Coronary artery (tissue), 2 donors: ENCODE measurements at regions not wholly inside any gene's neighbourhood (a gene's known extent, or its start where the extent isn't known, plus 50 kb on each side); places are given as distances from the start of the nearest gene placed in this dataset.

ENCODE experiments used
- DNase-seq: peaks from one replicate; pipeline ENCODE4 v3.0.0-alpha.2; 2017; ENCODE audit warnings: low spot score
- H3K27ac ChIP-seq, 2 donors: fragments of 200-600 bp; sonication (generic); one replicate each; pipeline ENCODE4 v1.5.1; 2016 to 2019
- H3K4me3 ChIP-seq: fragments of 200-600 bp; sonication (generic); 2 replicates; pipeline ENCODE4 v1.5.1; 2016; ENCODE audit warnings: mild to moderate bottlenecking, moderate library complexity
- TF ChIP-seq, protein P1 (sequence below): fragments of 200-600 bp; sonication (generic); IDR thresholded peaks from one replicate; pipeline ENCODE4 v1.5.1; 2019; ENCODE audit warnings: antibody characterized with exemption

DNA sequence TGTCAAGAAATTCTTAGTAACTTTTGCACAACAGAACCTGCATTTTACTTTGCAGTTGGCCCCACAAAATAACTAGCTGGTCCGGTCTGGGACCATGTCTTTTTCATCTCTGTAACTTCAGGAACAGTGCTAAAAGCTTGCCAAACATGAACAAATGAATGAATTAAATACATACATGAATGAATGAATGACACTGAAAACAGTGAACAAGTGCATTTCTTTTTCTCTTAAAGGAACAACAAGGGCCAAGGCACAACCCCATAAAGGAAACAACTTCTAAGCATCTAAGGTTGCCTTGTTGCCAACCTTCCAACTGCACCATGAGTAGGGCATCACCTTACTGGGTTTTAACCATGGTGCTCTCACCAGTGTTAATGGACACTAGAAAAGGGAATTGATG, 534.4 kb upstream of the PKN2 start:
- no peak overlapping the region for H3K27ac ChIP-seq
- no peak overlapping the region for H3K4me3 ChIP-seq
- TF ChIP-seq, protein P1, sequence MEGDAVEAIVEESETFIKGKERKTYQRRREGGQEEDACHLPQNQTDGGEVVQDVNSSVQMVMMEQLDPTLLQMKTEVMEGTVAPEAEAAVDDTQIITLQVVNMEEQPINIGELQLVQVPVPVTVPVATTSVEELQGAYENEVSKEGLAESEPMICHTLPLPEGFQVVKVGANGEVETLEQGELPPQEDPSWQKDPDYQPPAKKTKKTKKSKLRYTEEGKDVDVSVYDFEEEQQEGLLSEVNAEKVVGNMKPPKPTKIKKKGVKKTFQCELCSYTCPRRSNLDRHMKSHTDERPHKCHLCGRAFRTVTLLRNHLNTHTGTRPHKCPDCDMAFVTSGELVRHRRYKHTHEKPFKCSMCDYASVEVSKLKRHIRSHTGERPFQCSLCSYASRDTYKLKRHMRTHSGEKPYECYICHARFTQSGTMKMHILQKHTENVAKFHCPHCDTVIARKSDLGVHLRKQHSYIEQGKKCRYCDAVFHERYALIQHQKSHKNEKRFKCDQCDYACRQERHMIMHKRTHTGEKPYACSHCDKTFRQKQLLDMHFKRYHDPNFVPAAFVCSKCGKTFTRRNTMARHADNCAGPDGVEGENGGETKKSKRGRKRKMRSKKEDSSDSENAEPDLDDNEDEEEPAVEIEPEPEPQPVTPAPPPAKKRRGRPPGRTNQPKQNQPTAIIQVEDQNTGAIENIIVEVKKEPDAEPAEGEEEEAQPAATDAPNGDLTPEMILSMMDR = no peak
- no peak for DNase-seq

GRCh38 chr1:88150330-88150729, 533.7 kb upstream of the PKN2 start:
- H3K4me3 ChIP-seq = no peak overlapping the region
- DNase-seq = no peak
- no peak overlapping the region for H3K27ac ChIP-seq
- TF ChIP-seq, protein P1 = no peak

GRCh38 chr1:88163187-88163586, 520.9 kb upstream of the PKN2 start:
- Histone ChIP-seq H3K27ac (no peak overlapping the region), H3K4me3 (no peak overlapping the region)
- no peak for DNase-seq
- TF ChIP-seq, protein P1 = no peak

GRCh38 chr1:88168126-88168525, 515.9 kb upstream of the PKN2 start:
- Histone ChIP-seq H3K4me3 (no peak overlapping the region), H3K27ac (no peak overlapping the region)
- no peak for DNase-seq
- TF ChIP-seq, protein P1 = no peak

DNA sequence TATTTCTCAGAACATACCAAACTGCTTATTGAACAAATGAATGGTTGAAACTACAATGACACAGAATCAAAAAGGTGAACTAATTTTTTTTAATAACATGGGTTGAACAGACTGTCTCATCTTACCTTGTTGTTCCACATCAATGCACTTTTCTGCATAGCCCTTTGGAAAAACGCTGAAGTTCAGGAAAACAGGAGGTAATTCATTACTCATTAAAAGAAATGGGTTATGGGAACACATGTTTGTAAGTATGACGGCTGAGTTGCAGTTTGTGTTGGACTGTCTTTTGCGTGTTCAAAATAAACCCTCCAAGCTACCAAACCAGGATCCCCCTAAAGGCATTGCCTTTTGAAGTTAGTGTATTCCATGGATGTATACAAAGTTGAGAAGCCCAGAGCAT, 514.9 kb upstream of the PKN2 start:
- DNase-seq = no peak
- no peak overlapping the region for H3K4me3 ChIP-seq
- H3K27ac ChIP-seq = no peak overlapping the region
- TF ChIP-seq, protein P1 = no peak

- H3K4me3 ChIP-seq = no peak overlapping the region
- TF ChIP-seq, protein P1 = no peak
- no peak overlapping the region for H3K27ac ChIP-seq
- DNase-seq = no peak
Observed at GRCh38 chr1:88169939-88170338, 514.1 kb upstream of the PKN2 start.

GRCh38 chr1:88175120-88175630, 508.9 kb upstream of the PKN2 start:
- H3K4me3 ChIP-seq = no peak overlapping the region
- no peak overlapping the region for H3K27ac ChIP-seq
- TF ChIP-seq, protein P1 = no peak
- no peak for DNase-seq
